Neural cell (in vitro differentiated cells): ENCODE measurements at regions not wholly inside any gene's neighbourhood (a gene's known extent, or its start where the extent isn't known, plus 50 kb on each side); places are given as distances from the start of the nearest gene placed in this dataset.
A peak's percentile ranks its signal among the peaks of the same experiment; 100 is the strongest.

Source experiments
- H2AFZ ChIP-seq: fragments of 200-600, 300-800 bp; sonication (generic), shearing (Covaris generic); 2 replicates; pipeline ENCODE4 v1.6.0; 2014; ENCODE audit warnings: low read depth, mild to moderate bottlenecking, antibody characterized with exemption, low read length, moderate library complexity
- H3F3A ChIP-seq: fragments of 200-600 bp; shearing (Covaris generic); 2 replicates; pipeline ENCODE4 v1.6.1; 2016; ENCODE audit warnings: mild to moderate bottlenecking, moderate library complexity, mixed read lengths, antibody characterized with exemption, low read length; ENCODE audit not compliant: insufficient read depth, poor library complexity, severe bottlenecking
- H3K27ac ChIP-seq: fragments of 200-600, 300-800 bp; sonication (generic), shearing (Covaris generic); 2 replicates; pipeline ENCODE4 v1.5.1; 2014; ENCODE audit warnings: mild to moderate bottlenecking, low read length, moderate library complexity
- H3K27me3 ChIP-seq: fragments of 300-800, 200-600 bp; sonication (generic), shearing (Covaris generic); 2 replicates; pipeline ENCODE4 v1.6.0; 2014; ENCODE audit warnings: mild to moderate bottlenecking, low read depth, low read length, moderate library complexity; ENCODE audit not compliant: insufficient read depth
- H3K36me3 ChIP-seq: fragments of 300-800, 200-600 bp; sonication (generic), shearing (Covaris generic); 2 replicates; pipeline ENCODE4 v1.5.1; 2014; ENCODE audit warnings: mild to moderate bottlenecking, antibody characterized with exemption, low read length, moderate library complexity; ENCODE audit not compliant: insufficient read depth
- H3K4me2 ChIP-seq: fragments of 300-800, 200-600 bp; sonication (generic), shearing (Covaris generic); 2 replicates; pipeline ENCODE4 v1.6.0; 2014; ENCODE audit warnings: mild to moderate bottlenecking, low read length
- H3K4me3 ChIP-seq: fragments of 300-800, 200-600 bp; sonication (generic), shearing (Covaris generic); 2 replicates; pipeline ENCODE4 v1.5.1; 2014; ENCODE audit warnings: mild to moderate bottlenecking, low read length, moderate library complexity
- H3K79me2 ChIP-seq: fragments of 200-600 bp; shearing (Covaris generic); replicated peaks from 2 replicates; pipeline ENCODE4 v1.6.0; 2014; ENCODE audit warnings: mild to moderate bottlenecking, low read length, moderate library complexity; ENCODE audit not compliant: insufficient read depth
- H3K9ac ChIP-seq: fragments of 300-800, 200-600 bp; sonication (generic), shearing (Covaris generic); 2 replicates; pipeline ENCODE4 v1.6.1; 2016; ENCODE audit warnings: mild to moderate bottlenecking, low read length, mixed read lengths
- H3K9me2 ChIP-seq: fragments of 200-600 bp; shearing (Covaris generic); 2 replicates; pipeline ENCODE4 v1.6.1; 2016; ENCODE audit warnings: mild to moderate bottlenecking, low read length, mixed read lengths; ENCODE audit not compliant: insufficient read depth
- H3K9me3 ChIP-seq: fragments of 200-600, 300-800 bp; sonication (generic), shearing (Covaris generic); 2 replicates; pipeline ENCODE4 v1.6.1; 2016; ENCODE audit warnings: mild to moderate bottlenecking, mixed run types, low read length, moderate library complexity, mixed read lengths
- H4K20me1 ChIP-seq: fragments of 200-600 bp; shearing (Covaris generic); 2 replicates; pipeline ENCODE4 v1.6.1; 2016; ENCODE audit warnings: mild to moderate bottlenecking, mixed run types; ENCODE audit not compliant: insufficient read depth
- EP300 ChIP-seq: fragments of 450-650 bp; conservative IDR thresholded peaks from 2 replicates; pipeline ENCODE4 v1.6.1; 2014; ENCODE audit warnings: antibody characterized with exemption, mild to moderate bottlenecking, moderate library complexity; ENCODE audit not compliant: poor library complexity, severe bottlenecking
- EZH2 ChIP-seq: fragments of 200-600, 300-800 bp; shearing (Covaris generic), sonication (generic); IDR thresholded peaks from 2 replicates; pipeline ENCODE4 v1.6.1; 2014; ENCODE audit warnings: antibody characterized with exemption, low read length, borderline replicate concordance, mild to moderate bottlenecking; ENCODE audit not compliant: insufficient read depth, poor library complexity, severe bottlenecking
- MXI1 ChIP-seq: fragments of 450-650 bp; conservative IDR thresholded peaks from 2 replicates; pipeline ENCODE4 v1.6.1; 2014; ENCODE audit warnings: antibody characterized with exemption, mild to moderate bottlenecking; ENCODE audit not compliant: poor library complexity, severe bottlenecking
- POLR2AphosphoS5 ChIP-seq: IDR thresholded peaks from 2 replicates; pipeline ENCODE4 v1.6.1; 2012
- RAD21 ChIP-seq: fragments of 450-650 bp; conservative IDR thresholded peaks from 2 replicates; pipeline ENCODE4 v1.6.1; 2014; ENCODE audit warnings: antibody characterized with exemption, mild to moderate bottlenecking, moderate library complexity
- REST ChIP-seq: IDR thresholded peaks from 2 replicates; pipeline ENCODE4 v1.6.1; 2012; ENCODE audit warnings: borderline replicate concordance
- SMC3 ChIP-seq: fragments of 450-650 bp; conservative IDR thresholded peaks from 2 replicates; pipeline ENCODE4 v1.6.1; 2014; ENCODE audit warnings: antibody characterized with exemption, mild to moderate bottlenecking, moderate library complexity; ENCODE audit not compliant: poor library complexity
- TAF1 ChIP-seq: IDR thresholded peaks from 2 replicates; pipeline ENCODE4 v1.6.1; 2012; ENCODE audit warnings: low read depth
- TF ChIP-seq, protein P1 (sequence below): fragments of 450-650 bp; IDR thresholded peaks from 2 replicates; pipeline ENCODE4 v1.5.1; 2014; ENCODE audit warnings: antibody characterized with exemption, mild to moderate bottlenecking, moderate library complexity; ENCODE audit not compliant: poor library complexity, severe bottlenecking

- H3K9me2 ChIP-seq, result no peaks in the 10 kb centered on the region
- no peak overlapping the region for H3K4me3 ChIP-seq
- no peak overlapping the region for H2AFZ ChIP-seq
- TF ChIP-seq RAD21 (peak; percentile 40), TAF1 (no peak), EP300 (no peak)
- TF ChIP-seq, protein P1, sequence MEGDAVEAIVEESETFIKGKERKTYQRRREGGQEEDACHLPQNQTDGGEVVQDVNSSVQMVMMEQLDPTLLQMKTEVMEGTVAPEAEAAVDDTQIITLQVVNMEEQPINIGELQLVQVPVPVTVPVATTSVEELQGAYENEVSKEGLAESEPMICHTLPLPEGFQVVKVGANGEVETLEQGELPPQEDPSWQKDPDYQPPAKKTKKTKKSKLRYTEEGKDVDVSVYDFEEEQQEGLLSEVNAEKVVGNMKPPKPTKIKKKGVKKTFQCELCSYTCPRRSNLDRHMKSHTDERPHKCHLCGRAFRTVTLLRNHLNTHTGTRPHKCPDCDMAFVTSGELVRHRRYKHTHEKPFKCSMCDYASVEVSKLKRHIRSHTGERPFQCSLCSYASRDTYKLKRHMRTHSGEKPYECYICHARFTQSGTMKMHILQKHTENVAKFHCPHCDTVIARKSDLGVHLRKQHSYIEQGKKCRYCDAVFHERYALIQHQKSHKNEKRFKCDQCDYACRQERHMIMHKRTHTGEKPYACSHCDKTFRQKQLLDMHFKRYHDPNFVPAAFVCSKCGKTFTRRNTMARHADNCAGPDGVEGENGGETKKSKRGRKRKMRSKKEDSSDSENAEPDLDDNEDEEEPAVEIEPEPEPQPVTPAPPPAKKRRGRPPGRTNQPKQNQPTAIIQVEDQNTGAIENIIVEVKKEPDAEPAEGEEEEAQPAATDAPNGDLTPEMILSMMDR, result peak; percentile 51
- H3K9ac ChIP-seq, result no peak overlapping the region
- no peaks in the 10 kb centered on the region for H4K20me1 ChIP-seq
- H3K4me2 ChIP-seq, result no peak overlapping the region
- no peaks in the 10 kb centered on the region for H3K79me2 ChIP-seq
- H3K27ac ChIP-seq, result no peak overlapping the region
- no peaks in the 10 kb centered on the region for H3K9me3 ChIP-seq
- no peaks in the 10 kb centered on the region for H3K36me3 ChIP-seq
- no peaks in the 10 kb centered on the region for H3K27me3 ChIP-seq
- no peaks in the 10 kb centered on the region for H3F3A ChIP-seq
Observed at GRCh38 chr14:80356413-80356812, 145.1 kb upstream of the DIO2 start.

GRCh38 chr14:80354860-80355581 is 143.7 kb upstream of the DIO2 start:
- H3K27ac ChIP-seq, result peak overlapping the region; percentile 0
- no peaks in the 10 kb centered on the region for H3K79me2 ChIP-seq
- H3K4me2 ChIP-seq, result no peak overlapping the region
- H3K27me3 ChIP-seq, result no peaks in the 10 kb centered on the region
- no peaks in the 10 kb centered on the region for H3K36me3 ChIP-seq
- no peak overlapping the region for H3K9ac ChIP-seq
- no peaks in the 10 kb centered on the region for H3K9me2 ChIP-seq
- TF ChIP-seq POLR2AphosphoS5 (peak; percentile 28), EP300 (no peak), TAF1 (no peak), MXI1 (no peak), REST (no peak), RAD21 (no peak)
- no peaks in the 10 kb centered on the region for H3K9me3 ChIP-seq
- no peaks in the 10 kb centered on the region for H3F3A ChIP-seq
- H2AFZ ChIP-seq, result no peak overlapping the region
- H4K20me1 ChIP-seq, result no peaks in the 10 kb centered on the region
- no peak overlapping the region for H3K4me3 ChIP-seq

GRCh38 chr14:80352471-80352870 is 141.2 kb upstream of the DIO2 start:
- no peaks in the 10 kb centered on the region for H4K20me1 ChIP-seq
- H3K4me2 ChIP-seq, result no peak overlapping the region
- no peak overlapping the region for H2AFZ ChIP-seq
- no peaks in the 10 kb centered on the region for H3F3A ChIP-seq
- H3K9me2 ChIP-seq, result no peaks in the 10 kb centered on the region
- no peaks in the 10 kb centered on the region for H3K27me3 ChIP-seq
- TF ChIP-seq EZH2, result no peak
- no peak for TF ChIP-seq TAF1
- no peak for TF ChIP-seq MXI1
- TF ChIP-seq EP300, result no peak
- TF ChIP-seq, protein P1, result no peak
- no peak for TF ChIP-seq SMC3
- TF ChIP-seq RAD21, result no peak
- no peak for TF ChIP-seq REST
- no peak for TF ChIP-seq POLR2AphosphoS5
- H3K9ac ChIP-seq, result no peak overlapping the region
- no peaks in the 10 kb centered on the region for H3K36me3 ChIP-seq
- H3K79me2 ChIP-seq, result no peaks in the 10 kb centered on the region
- no peak overlapping the region for H3K27ac ChIP-seq
- H3K9me3 ChIP-seq, result no peaks in the 10 kb centered on the region
- no peak overlapping the region for H3K4me3 ChIP-seq
